HEK293 (cell line): ENCODE measurements at regions not wholly inside any gene's neighbourhood (a gene's known extent, or its start where the extent isn't known, plus 50 kb on each side); places are given as distances from the start of the nearest gene placed in this dataset.
A peak's percentile ranks its signal among the peaks of the same experiment; 100 is the strongest.

Experiments used
- CTCF ChIA-PET: fragments of 350-600 bp; formaldehyde crosslinking; extraction: SDS; loops from one replicate; lab custom pipeline; 2021; ENCODE audit warnings: antibody characterized with exemption; lab: Yijun Ruan, JAX
- POLR2A ChIA-PET: fragments of 300-600 bp; formaldehyde crosslinking; extraction: SDS; loops from one replicate; lab custom pipeline; 2020; ENCODE audit warnings: antibody characterized with exemption, inconsistent platforms; lab: Yijun Ruan, JAX
- H3K27ac ChIP-seq: fragments of 200-500 bp; sonication (Bioruptor generic); 2 replicates; pipeline ENCODE4 v1.5.1; 2014; ENCODE audit warnings: low read depth, low read length, control low read depth, inconsistent platforms; ENCODE audit errors: extremely low read depth
- H3K36me3 ChIP-seq, 2 experiments: fragments of 200-500 bp in 1 of 2; sonication (Bioruptor generic) in 1 of 2; 1 replicate in 1 of 2; 2 replicates in 1 of 2; pipeline ENCODE4 v1.5.1; 2014 to 2017; ENCODE audit warnings: inconsistent platforms in 2 of 2, low read length in 2 of 2; ENCODE audit not compliant: control insufficient read depth in 2 of 2, insufficient read depth in 1 of 2
- H3K4me1 ChIP-seq: fragments of 200-500 bp; sonication (Bioruptor generic); 2 replicates; pipeline ENCODE4 v1.5.1; 2014; ENCODE audit warnings: mild to moderate bottlenecking, low read length, inconsistent platforms; ENCODE audit not compliant: control insufficient read depth, insufficient read depth
- H3K4me3 ChIP-seq: 2 replicates; pipeline ENCODE4 v1.5.1; 2011; ENCODE audit warnings: low read depth, mild to moderate bottlenecking, control low read depth, low read length, moderate library complexity
- H3K9me3 ChIP-seq: fragments of 200-500 bp; sonication (Bioruptor generic); 2 replicates; pipeline ENCODE4 v1.5.1; 2014; ENCODE audit warnings: low read depth, low read length, inconsistent platforms; ENCODE audit not compliant: control insufficient read depth, insufficient read depth
- ATF2 ChIP-seq: fragments of 450-650 bp; formaldehyde crosslinking; IDR thresholded peaks from 2 replicates; pipeline ENCODE4 v1.5.1; 2016; ENCODE audit warnings: missing biosample characterization, missing genetic modification characterization, low read depth
- PATZ1 ChIP-seq: fragments of 450-650 bp; formaldehyde crosslinking; IDR thresholded peaks from 2 replicates; pipeline ENCODE4 v1.5.1; 2016; ENCODE audit warnings: missing biosample characterization, missing genetic modification characterization
- ZBTB17 ChIP-seq: fragments of 450-650 bp; formaldehyde crosslinking; IDR thresholded peaks from 2 replicates; pipeline ENCODE4 v1.5.1; 2016; ENCODE audit warnings: missing biosample characterization, missing genetic modification characterization
- ZIC2 ChIP-seq: fragments of 450-650 bp; formaldehyde crosslinking; IDR thresholded peaks from 2 replicates; pipeline ENCODE4 v1.5.1; 2016; ENCODE audit warnings: missing biosample characterization, missing genetic modification characterization
- ZNF114 ChIP-seq: fragments of 450-650 bp; formaldehyde crosslinking; IDR thresholded peaks from 2 replicates; pipeline ENCODE4 v1.5.0; 2017; ENCODE audit warnings: missing biosample characterization, missing genetic modification characterization
- ZNF239 ChIP-seq: fragments of 450-650 bp; formaldehyde crosslinking; IDR thresholded peaks from 2 replicates; pipeline ENCODE4 v1.5.1; 2016; ENCODE audit warnings: missing biosample characterization, missing genetic modification characterization
- ZNF248 ChIP-seq: fragments of 450-650 bp; formaldehyde crosslinking; IDR thresholded peaks from 2 replicates; pipeline ENCODE4 v1.5.1; 2017; ENCODE audit warnings: missing biosample characterization, missing genetic modification characterization
- ZNF26 ChIP-seq: fragments of 450-650 bp; formaldehyde crosslinking; IDR thresholded peaks from 2 replicates; pipeline ENCODE4 v1.5.1; 2016; ENCODE audit warnings: missing biosample characterization, missing genetic modification characterization
- ZNF473 ChIP-seq: fragments of 450-650 bp; formaldehyde crosslinking; IDR thresholded peaks from 2 replicates; pipeline ENCODE4 v1.5.1; 2017; ENCODE audit warnings: missing biosample characterization, missing genetic modification characterization
- ZNF48 ChIP-seq: fragments of 450-650 bp; formaldehyde crosslinking; IDR thresholded peaks from 2 replicates; pipeline ENCODE4 v1.5.1; 2016; ENCODE audit warnings: missing biosample characterization, missing genetic modification characterization
- ZNF501 ChIP-seq: fragments of 450-650 bp; formaldehyde crosslinking; IDR thresholded peaks from 2 replicates; pipeline ENCODE4 v1.5.1; 2016; ENCODE audit warnings: missing biosample characterization, missing genetic modification characterization
- ZNF510 ChIP-seq: fragments of 450-650 bp; formaldehyde crosslinking; IDR thresholded peaks from 2 replicates; pipeline ENCODE4 v1.5.1; 2018; ENCODE audit warnings: mild to moderate bottlenecking, missing genetic modification characterization, missing biosample characterization; ENCODE audit not compliant: insufficient replicate concordance
- ZNF621 ChIP-seq: fragments of 450-650 bp; formaldehyde crosslinking; IDR thresholded peaks from 2 replicates; pipeline ENCODE4 v1.5.1; 2017; ENCODE audit warnings: missing biosample characterization, missing genetic modification characterization
- ZNF776 ChIP-seq: fragments of 450-650 bp; formaldehyde crosslinking; IDR thresholded peaks from 2 replicates; pipeline ENCODE4 v1.5.0; 2017; ENCODE audit warnings: missing biosample characterization, missing genetic modification characterization, borderline replicate concordance
- ZNF843 ChIP-seq: fragments of 450-650 bp; formaldehyde crosslinking; IDR thresholded peaks from 2 replicates; pipeline ENCODE4 v1.5.1; 2016; ENCODE audit warnings: missing biosample characterization, missing genetic modification characterization

GRCh38 chr18:77653792-77654191 lies 404.1 kb downstream of the GALR1 start:
- no peaks in the 10 kb centered on the region for H3K36me3 ChIP-seq
- TF ChIP-seq ZNF776 (tag by site-specific recombination) (no peak), ZNF501 (no peak)
- H3K9me3 ChIP-seq = no peaks in the 10 kb centered on the region
- H3K27ac ChIP-seq = no peak overlapping the region
- no peaks in the 10 kb centered on the region for H3K4me1 ChIP-seq
- no peak overlapping the region for H3K4me3 ChIP-seq
- ChIA-PET POLR2A (no interaction called here), CTCF (interaction anchor here (1.0 kb wide), 1 partner anchor 671 kb away, joined by 3 read pairs; no protein-coding TSS in a partner anchor)

GRCh38 chr18:77654302-77654701 lies 404.7 kb downstream of the GALR1 start:
- no peaks in the 10 kb centered on the region for H3K9me3 ChIP-seq
- CTCF ChIA-PET = no interaction called here
- H3K27ac ChIP-seq = no peak overlapping the region
- TF ChIP-seq ZNF114 (tag by site-specific recombination) (no peak), ZBTB17 (tag by site-specific recombination) (no peak), ZNF239 (no peak)
- POLR2A ChIA-PET = no interaction called here
- no peak overlapping the region for H3K4me3 ChIP-seq
- no peaks in the 10 kb centered on the region for H3K36me3 ChIP-seq
- no peaks in the 10 kb centered on the region for H3K4me1 ChIP-seq

GRCh38 chr18:77657651-77658298 lies 408.1 kb downstream of the GALR1 start:
- Histone ChIP-seq H3K4me3 (no peak overlapping the region), H3K4me1 (no peaks in the 10 kb centered on the region), H3K9me3 (no peaks in the 10 kb centered on the region), H3K36me3 (no peaks in the 10 kb centered on the region), H3K27ac (no peak overlapping the region)
- ChIA-PET POLR2A (no interaction called here), CTCF (no interaction called here)
- TF ChIP-seq ZNF26 (tag by site-specific recombination) (no peak), PATZ1 (tag by site-specific recombination) (no peak), ZNF473 (tag by site-specific recombination) (no peak), ZNF48 (tag by site-specific recombination) (no peak), ZNF621 (no peak), ZNF843 (tag by site-specific recombination) (no peak), ZNF510 (tag by site-specific recombination) (no peak), ZNF248 (tag by site-specific recombination) (no peak)

GRCh38 chr18:77658299-77658662 lies 408.6 kb downstream of the GALR1 start:
- no peaks in the 10 kb centered on the region for H3K4me1 ChIP-seq
- H3K9me3 ChIP-seq = no peaks in the 10 kb centered on the region
- TF ChIP-seq ATF2 (tag by site-specific recombination) (0 out of 2 replicates have a peak, but pooled peaks have one; percentile 39), ZNF473 (tag by site-specific recombination) (no peak), ZIC2 (peak; percentile 17; the same call in 1 of the 2 replicates)
- TF ChIP-seq, all 188 proteins: peak for 2
- Histone ChIP-seq H3K27ac (no peak overlapping the region), H3K4me3 (no peak overlapping the region), H3K36me3 (no peaks in the 10 kb centered on the region)
- ChIA-PET CTCF (no interaction called here), POLR2A (no interaction called here)
